ENCODE measurements at regions not wholly inside any gene's neighbourhood (a gene's known extent, or its start where the extent isn't known, plus 50 kb on each side); places are given as distances from the start of the nearest gene placed in this dataset.

GRCh38 chr12:77590306-77590705 is 240.4 kb upstream of the NAV3 start:
- no peaks in the 10 kb centered on the region for H3K36me3 Mint-ChIP-seq (ENCODE audit: low read depth, unreplicated experiment)
- H3K27me3 ChIP-seq (ENCODE audit: insufficient read depth, low read length): no peaks in the 10 kb centered on the region
- H3K36me3 ChIP-seq (ENCODE audit: insufficient read depth, low read length): no peaks in the 10 kb centered on the region
- H3K9me3 Mint-ChIP-seq (ENCODE audit: unreplicated experiment): no peaks in the 10 kb centered on the region
- DNase-seq (ENCODE audit: low read depth) (no peak), FAIRE-seq (no peak)
- no peak overlapping the region for H3K4me3 Mint-ChIP-seq (ENCODE audit: unreplicated experiment)
- H3K4me3 ChIP-seq (ENCODE audit: insufficient read depth, low read depth, low read length): no peak overlapping the region
- H3K79me2 ChIP-seq (ENCODE audit: insufficient read depth, low read length): no peaks in the 10 kb centered on the region
- H3K9ac ChIP-seq (ENCODE audit: low read length): no peak overlapping the region
- no peak for TF ChIP-seq EZH2 (IDR thresholded peaks at IDR 0.05; ENCODE audit: insufficient read depth, low read length)
- H4K20me1 ChIP-seq (ENCODE audit: insufficient read depth, low read length): no peaks in the 10 kb centered on the region
- H3K27ac ChIP-seq (ENCODE audit: low read depth, low read length): no peak overlapping the region
- no peak overlapping the region for H3K27ac Mint-ChIP-seq (ENCODE audit: unreplicated experiment)
- H3K9me3 ChIP-seq (ENCODE audit: insufficient read depth, low read depth, low read length): no peaks in the 10 kb centered on the region
- H3K4me1 ChIP-seq (ENCODE audit: insufficient read depth, low read length): no peaks in the 10 kb centered on the region
- no peaks in the 10 kb centered on the region for H3K4me1 Mint-ChIP-seq (ENCODE audit: low read depth, unreplicated experiment)
- H3K4me2 ChIP-seq (ENCODE audit: low read length): no peak overlapping the region
- no peak overlapping the region for H2AFZ ChIP-seq (ENCODE audit: low read depth, low read length)
- no peaks in the 10 kb centered on the region for H3K27me3 Mint-ChIP-seq (ENCODE audit: low read depth, unreplicated experiment)

GRCh38 chr12:77584860-77585259 is 245.8 kb upstream of the NAV3 start:
- TF ChIP-seq EZH2 (IDR thresholded peaks at IDR 0.05; ENCODE audit: insufficient read depth, low read length) (no peak), CTCF (IDR thresholded peaks at IDR 0.05; ENCODE audit: insufficient read depth, low read depth, low read length) (no peak)

GRCh38 chr12:77578466-77579220 is 252.1 kb upstream of the NAV3 start:
- TF ChIP-seq CTCF (IDR thresholded peaks at IDR 0.05; ENCODE audit: insufficient read depth, low read depth, low read length): no peak
- no peak for TF ChIP-seq EZH2 (IDR thresholded peaks at IDR 0.05; ENCODE audit: insufficient read depth, low read length)
- Histone ChIP-seq H3K9ac (ENCODE audit: low read length) (peak overlapping the region; percentile 4), H3K27ac (ENCODE audit: low read depth, low read length) (no peak overlapping the region), H3K79me2 (ENCODE audit: insufficient read depth, low read length) (no peaks in the 10 kb centered on the region), H3K4me1 (ENCODE audit: insufficient read depth, low read length) (peaks cover 3% of the 10 kb centered on the region), H3K4me2 (ENCODE audit: low read length) (peak overlapping the region; percentile 38), H3K4me3 (ENCODE audit: insufficient read depth, low read depth, low read length) (no peak overlapping the region), H3K27me3 (ENCODE audit: insufficient read depth, low read length) (no peaks in the 10 kb centered on the region), H4K20me1 (ENCODE audit: insufficient read depth, low read length) (no peaks in the 10 kb centered on the region), H2AFZ (ENCODE audit: low read depth, low read length) (no peak overlapping the region), H3K36me3 (ENCODE audit: insufficient read depth, low read length) (no peaks in the 10 kb centered on the region), H3K9me3 (ENCODE audit: insufficient read depth, low read depth, low read length) (no peaks in the 10 kb centered on the region)
- no peaks in the 10 kb centered on the region for H3K9me3 Mint-ChIP-seq (ENCODE audit: unreplicated experiment)
- peaks cover 9% of the 10 kb centered on the region for H3K4me1 Mint-ChIP-seq (ENCODE audit: low read depth, unreplicated experiment)
- H3K36me3 Mint-ChIP-seq (ENCODE audit: low read depth, unreplicated experiment): no peaks in the 10 kb centered on the region
- H3K27ac Mint-ChIP-seq (ENCODE audit: unreplicated experiment): no peak overlapping the region
- no peaks in the 10 kb centered on the region for H3K27me3 Mint-ChIP-seq (ENCODE audit: low read depth, unreplicated experiment)
- FAIRE-seq (peak; percentile 60), DNase-seq (ENCODE audit: low read depth) (peak; percentile 69)
- no peak overlapping the region for H3K4me3 Mint-ChIP-seq (ENCODE audit: unreplicated experiment)

More at GRCh38 chr12:77584860-77585259, 245.8 kb upstream of the NAV3 start:
- Mint-ChIP-seq H3K36me3 (ENCODE audit: low read depth, unreplicated experiment) (no peaks in the 10 kb centered on the region), H3K9me3 (ENCODE audit: unreplicated experiment) (no peaks in the 10 kb centered on the region), H3K27ac (ENCODE audit: unreplicated experiment) (no peak overlapping the region), H3K4me1 (ENCODE audit: low read depth, unreplicated experiment) (no peaks in the 10 kb centered on the region), H3K4me3 (ENCODE audit: unreplicated experiment) (no peak overlapping the region), H3K27me3 (ENCODE audit: low read depth, unreplicated experiment) (no peaks in the 10 kb centered on the region)
- H3K27ac ChIP-seq (ENCODE audit: low read depth, low read length): no peak overlapping the region
- no peaks in the 10 kb centered on the region for H4K20me1 ChIP-seq (ENCODE audit: insufficient read depth, low read length)
- no peaks in the 10 kb centered on the region for H3K4me1 ChIP-seq (ENCODE audit: insufficient read depth, low read length)
- FAIRE-seq (no peak), DNase-seq (ENCODE audit: low read depth) (no peak)
- H3K4me3 ChIP-seq (ENCODE audit: insufficient read depth, low read depth, low read length): no peak overlapping the region
- no peaks in the 10 kb centered on the region for H3K9me3 ChIP-seq (ENCODE audit: insufficient read depth, low read depth, low read length)
- H3K27me3 ChIP-seq (ENCODE audit: insufficient read depth, low read length): no peaks in the 10 kb centered on the region
- H3K36me3 ChIP-seq (ENCODE audit: insufficient read depth, low read length): no peaks in the 10 kb centered on the region
- no peak overlapping the region for H2AFZ ChIP-seq (ENCODE audit: low read depth, low read length)
- H3K4me2 ChIP-seq (ENCODE audit: low read length): no peak overlapping the region
- no peaks in the 10 kb centered on the region for H3K79me2 ChIP-seq (ENCODE audit: insufficient read depth, low read length)
- no peak overlapping the region for H3K9ac ChIP-seq (ENCODE audit: low read length)

Data from astrocyte (in vitro differentiated cells and primary cell).